Mesenchymal stem cell (in vitro differentiated cells and primary cell): ENCODE measurements at regions not wholly inside any gene's neighbourhood (a gene's known extent, or its start where the extent isn't known, plus 50 kb on each side); places are given as distances from the start of the nearest gene placed in this dataset.
"Not testable (repeated sequence)": the region's sequence is repeated elsewhere in the genome, so short reads cannot be mapped to it uniquely, and the experiment has no call there.

ENCODE experiments used
- DNase-seq: peaks from one replicate; pipeline ENCODE4 v3.0.0-alpha.2; 2013
- H2AFZ ChIP-seq: one replicate; pipeline ENCODE4 v1.6.1; 2013; ENCODE audit warnings: low read depth, mild to moderate bottlenecking, control low read depth, inconsistent platforms, low read length, moderate library complexity
- H2AK5ac ChIP-seq: 2 replicates; pipeline ENCODE4 v1.6.1; 2013; ENCODE audit warnings: low read length, moderate library complexity, mild to moderate bottlenecking, inconsistent platforms; ENCODE audit not compliant: severe bottlenecking
- H2BK120ac ChIP-seq: one replicate; pipeline ENCODE4 v1.6.1; 2013; ENCODE audit warnings: low read depth, mild to moderate bottlenecking, inconsistent platforms, low read length, moderate library complexity
- H2BK12ac ChIP-seq, 2 experiments: one replicate each; pipeline ENCODE4 v1.6.1; 2013; ENCODE audit warnings: inconsistent platforms in 2 of 2, low read length in 2 of 2, mild to moderate bottlenecking in 2 of 2, moderate library complexity in 2 of 2, control low read depth in 1 of 2
- H2BK15ac ChIP-seq: one replicate; pipeline ENCODE4 v1.6.1; 2013; ENCODE audit warnings: mild to moderate bottlenecking, low read depth, inconsistent platforms; ENCODE audit not compliant: poor library complexity, severe bottlenecking
- H2BK5ac ChIP-seq: 2 replicates; pipeline ENCODE4 v1.6.1; 2013; ENCODE audit warnings: low read depth, mild to moderate bottlenecking, low read length, control low read depth, inconsistent platforms; ENCODE audit not compliant: poor library complexity, severe bottlenecking
- H3K14ac ChIP-seq, 2 experiments: one replicate each; pipeline ENCODE4 v1.6.1; 2013; ENCODE audit warnings: inconsistent platforms in 2 of 2, low read length in 2 of 2, control low read depth in 1 of 2, mild to moderate bottlenecking in 1 of 2, moderate library complexity in 1 of 2
- H3K18ac ChIP-seq, 2 experiments: one replicate each; pipeline ENCODE4 v1.6.1; 2013; ENCODE audit warnings: inconsistent platforms in 2 of 2, low read length in 2 of 2, control low read depth in 1 of 2, low read depth in 1 of 2, mild to moderate bottlenecking in 1 of 2
- H3K23ac ChIP-seq, 2 experiments: one replicate each; pipeline ENCODE4 v1.6.1; 2013; ENCODE audit warnings: inconsistent platforms in 2 of 2, low read length in 2 of 2, mild to moderate bottlenecking in 2 of 2, moderate library complexity in 2 of 2, control low read depth in 1 of 2
- H3K27ac ChIP-seq: 2 replicates; pipeline ENCODE4 v1.5.1; 2013; ENCODE audit warnings: mild to moderate bottlenecking, moderate library complexity, low read length, control low read depth, inconsistent platforms; ENCODE audit not compliant: poor library complexity, severe bottlenecking
- H3K27me3 ChIP-seq, 2 experiments: 2 replicates each; pipeline versions ENCODE4 v1.6.1 to v1.7.0; 2013; ENCODE audit warnings: low read length in 2 of 2, mild to moderate bottlenecking in 2 of 2, moderate library complexity in 2 of 2, control low read depth in 1 of 2, inconsistent platforms in 1 of 2; ENCODE audit not compliant: control insufficient read depth in 1 of 2, insufficient read depth in 1 of 2
- H3K36me3 ChIP-seq, 2 experiments: 2 replicates each; pipeline versions ENCODE4 v1.6.1 to v1.7.0; 2013; ENCODE audit warnings: low read length in 2 of 2, control low read depth in 1 of 2, inconsistent platforms in 1 of 2, low read depth in 1 of 2, mild to moderate bottlenecking in 1 of 2; ENCODE audit not compliant: insufficient read depth in 2 of 2, control insufficient read depth in 1 of 2
- H3K4ac ChIP-seq, 2 experiments: one replicate each; pipeline ENCODE4 v1.6.1; 2013; ENCODE audit warnings: inconsistent platforms in 2 of 2, low read length in 2 of 2, mild to moderate bottlenecking in 2 of 2, moderate library complexity in 2 of 2, control low read depth in 1 of 2, low read depth in 1 of 2
- H3K4me1 ChIP-seq: 2 replicates; pipeline ENCODE4 v1.6.1; 2013; ENCODE audit warnings: low read depth, low read length, control low read depth; ENCODE audit not compliant: control insufficient read depth, insufficient read depth
- H3K4me2 ChIP-seq: 2 replicates; pipeline ENCODE4 v1.6.1; 2013; ENCODE audit warnings: low read length, mild to moderate bottlenecking, inconsistent platforms; ENCODE audit not compliant: poor library complexity, severe bottlenecking
- H3K4me3 ChIP-seq, 2 experiments: 2 replicates each; pipeline versions ENCODE4 v1.5.1 to v1.7.0; 2013; ENCODE audit warnings: low read length in 2 of 2, mild to moderate bottlenecking in 2 of 2, control low read depth in 1 of 2, low read depth in 1 of 2; ENCODE audit not compliant: insufficient read depth in 1 of 2
- H3K79me1 ChIP-seq: replicated peaks from 2 replicates; pipeline ENCODE4 v1.6.1; 2013; ENCODE audit warnings: mild to moderate bottlenecking, control low read depth, low read length, inconsistent platforms; ENCODE audit not compliant: poor library complexity, severe bottlenecking
- H3K9ac ChIP-seq: 2 replicates; pipeline ENCODE4 v1.7.0; 2013; ENCODE audit warnings: mild to moderate bottlenecking, low read length, moderate library complexity
- H3K9me3 ChIP-seq: 2 replicates; pipeline ENCODE4 v1.7.0; 2013; ENCODE audit warnings: mild to moderate bottlenecking, low read length; ENCODE audit not compliant: control insufficient read depth
- H4K8ac ChIP-seq: one replicate; pipeline ENCODE4 v1.6.1; 2013; ENCODE audit warnings: inconsistent platforms, mild to moderate bottlenecking, low read length, moderate library complexity
- H4K91ac ChIP-seq: one replicate; pipeline ENCODE4 v1.6.1; 2013; ENCODE audit warnings: mild to moderate bottlenecking, low read length, inconsistent platforms
- WGBS: methylation state at CpG from one replicate; pipeline ENCODE4 v1.1.7; 2013; ENCODE audit warnings: mixed read lengths; 5-methylcytosine and 5-hydroxymethylcytosine counted together

DNA sequence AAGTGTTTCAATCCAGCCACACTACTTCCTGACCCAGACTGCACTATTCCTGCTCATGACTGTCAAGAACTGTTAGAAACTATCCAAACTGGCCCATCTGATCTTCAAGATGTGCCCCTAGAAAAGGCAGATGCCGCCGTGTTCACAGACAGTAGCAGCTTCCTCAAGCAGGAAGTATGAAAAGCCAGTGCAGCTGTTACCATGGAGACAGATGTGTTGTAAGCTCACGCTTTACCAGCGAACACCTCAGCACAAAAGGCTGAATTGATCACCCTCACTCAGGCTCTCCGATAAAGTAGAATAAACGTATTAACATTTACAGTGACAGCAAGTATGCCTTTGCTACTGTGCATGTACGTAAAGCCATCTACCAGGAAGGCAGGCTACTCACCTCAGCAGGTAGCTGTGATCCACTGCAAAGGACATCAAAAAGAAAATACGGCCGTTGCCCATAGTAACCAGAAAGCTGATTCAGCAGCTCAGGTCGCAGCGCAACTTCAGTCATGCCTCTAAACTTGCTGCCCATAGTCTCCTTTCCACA, 132.9 kb upstream of the ROPN1B start:
- not testable (repeated sequence) for H3K23ac ChIP-seq, H2BK12ac ChIP-seq, H3K27ac ChIP-seq, H3K27me3 ChIP-seq, H3K4me1 ChIP-seq, H2BK120ac ChIP-seq, H3K4me3 ChIP-seq, H2BK15ac ChIP-seq, H3K79me1 ChIP-seq, H3K4me2 ChIP-seq, H3K9me3 ChIP-seq, H4K91ac ChIP-seq, H4K8ac ChIP-seq, H2AK5ac ChIP-seq, H3K4ac ChIP-seq, H3K14ac ChIP-seq, H2BK5ac ChIP-seq, H3K36me3 ChIP-seq
- peak overlapping the region in 1 of 2 experiments; percentile 62 for H3K18ac ChIP-seq
- H3K9ac ChIP-seq: peak overlapping the region; percentile 43
- DNase-seq: peak; percentile 61
- 50% methylated on average over 11 of the region's 11 CpGs for WGBS
- peak overlapping the region; percentile 27 for H2AFZ ChIP-seq

DNA sequence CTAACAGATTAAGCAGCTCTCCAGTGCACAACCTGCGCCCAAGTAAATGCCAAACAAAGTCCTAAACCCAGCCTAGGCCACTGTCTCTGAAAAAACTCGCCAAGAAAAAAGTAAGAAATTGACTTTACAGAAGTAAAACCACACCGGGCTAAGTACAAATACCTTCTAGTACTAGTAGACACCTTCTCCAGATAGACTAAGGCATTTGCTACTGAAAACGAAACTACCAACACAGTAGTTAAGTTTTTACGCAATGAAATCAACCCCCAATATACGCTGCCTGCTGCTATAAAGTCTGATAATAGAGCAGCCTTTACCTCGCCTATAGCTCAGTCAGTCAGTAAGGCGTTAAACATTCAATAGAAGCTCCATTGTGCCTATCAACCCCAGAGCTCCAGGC, 132.2 kb upstream of the ROPN1B start:
- H4K91ac ChIP-seq, H2AFZ ChIP-seq: not testable (repeated sequence)

DNA sequence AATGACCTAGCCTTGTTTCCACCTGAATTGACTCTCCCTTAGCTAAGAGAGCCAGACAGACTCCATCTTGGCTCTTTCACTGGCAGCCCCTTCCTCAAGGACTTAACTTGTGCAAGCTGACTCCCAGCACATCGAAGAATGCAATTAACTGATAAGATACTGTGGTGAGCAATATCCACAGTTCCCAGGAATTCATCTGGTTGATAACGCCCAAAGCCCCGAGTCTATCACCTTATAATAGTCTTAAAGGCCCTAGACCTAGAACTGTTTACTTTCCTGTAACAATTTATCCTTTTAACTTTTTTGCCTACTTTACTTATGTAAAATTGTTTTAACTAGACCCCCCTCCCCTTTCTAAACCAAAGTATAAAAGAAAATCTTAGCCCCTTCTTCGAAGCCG, 130.1 kb upstream of the ROPN1B start:
- not testable (repeated sequence) for H3K9me3 ChIP-seq, H3K27me3 ChIP-seq, H2BK5ac ChIP-seq, H3K4ac ChIP-seq, H3K4me1 ChIP-seq, H3K9ac ChIP-seq, H3K4me3 ChIP-seq, H2BK12ac ChIP-seq, H2AK5ac ChIP-seq, H2BK15ac ChIP-seq, H3K79me1 ChIP-seq, H3K4me2 ChIP-seq, H3K23ac ChIP-seq, H2BK120ac ChIP-seq, H4K91ac ChIP-seq, H4K8ac ChIP-seq, H3K14ac ChIP-seq, DNase-seq, H2AFZ ChIP-seq, H3K36me3 ChIP-seq, H3K18ac ChIP-seq, H3K27ac ChIP-seq
- WGBS: 65% methylated on average over 5 of the region's 5 CpGs

More for the DNA sequence above, 132.2 kb upstream of the ROPN1B start:
- WGBS: 93% methylated on average over 8 of the region's 8 CpGs
- H3K4ac ChIP-seq, H3K4me2 ChIP-seq, H2BK5ac ChIP-seq, H3K14ac ChIP-seq, DNase-seq, H3K36me3 ChIP-seq, H2BK15ac ChIP-seq, H3K18ac ChIP-seq, H3K27ac ChIP-seq, H2AK5ac ChIP-seq, H3K4me1 ChIP-seq, H3K23ac ChIP-seq, H3K27me3 ChIP-seq, H3K9me3 ChIP-seq, H3K79me1 ChIP-seq, H2BK120ac ChIP-seq, H2BK12ac ChIP-seq, H3K9ac ChIP-seq, H3K4me3 ChIP-seq, H4K8ac ChIP-seq: not testable (repeated sequence)

DNA sequence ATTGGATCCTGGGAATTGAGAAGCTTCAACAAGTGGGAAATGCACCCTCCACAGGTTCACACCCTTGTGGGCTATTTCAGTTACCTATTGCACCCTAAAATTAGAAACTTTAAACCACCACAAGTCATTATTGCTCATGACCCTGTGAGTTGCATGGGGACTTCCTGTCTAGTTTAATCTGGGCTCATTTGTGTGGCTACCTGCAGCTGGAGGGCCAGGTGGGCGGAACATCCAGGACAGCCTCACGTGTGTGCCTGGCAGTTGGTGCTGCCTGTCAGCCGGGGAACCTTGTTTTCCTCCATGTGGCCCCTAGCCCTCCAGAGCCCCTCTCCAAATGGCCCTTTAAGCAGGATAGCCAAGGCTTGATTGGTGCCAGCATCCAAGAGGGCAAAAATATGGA, 128.5 kb upstream of the ROPN1B start:
- H3K4me2 ChIP-seq, H3K4ac ChIP-seq, H3K4me1 ChIP-seq, H4K8ac ChIP-seq, H3K4me3 ChIP-seq, H2AFZ ChIP-seq, H2AK5ac ChIP-seq, H3K14ac ChIP-seq, H2BK120ac ChIP-seq, H3K79me1 ChIP-seq, H3K9ac ChIP-seq, H3K23ac ChIP-seq, DNase-seq, H3K9me3 ChIP-seq, H2BK15ac ChIP-seq, H3K18ac ChIP-seq, H4K91ac ChIP-seq, H3K27ac ChIP-seq, H2BK12ac ChIP-seq, H2BK5ac ChIP-seq, H3K36me3 ChIP-seq, H3K27me3 ChIP-seq: not testable (repeated sequence)
- 98% methylated on average over 3 of the region's 3 CpGs for WGBS
